ENCODE measurements at regions not wholly inside any gene's neighbourhood (a gene's known extent, or its start where the extent isn't known, plus 50 kb on each side); places are given as distances from the start of the nearest gene placed in this dataset.
"Not testable (repeated sequence)": the region's sequence is repeated elsewhere in the genome, so short reads cannot be mapped to it uniquely, and the experiment has no call there.

DNA sequence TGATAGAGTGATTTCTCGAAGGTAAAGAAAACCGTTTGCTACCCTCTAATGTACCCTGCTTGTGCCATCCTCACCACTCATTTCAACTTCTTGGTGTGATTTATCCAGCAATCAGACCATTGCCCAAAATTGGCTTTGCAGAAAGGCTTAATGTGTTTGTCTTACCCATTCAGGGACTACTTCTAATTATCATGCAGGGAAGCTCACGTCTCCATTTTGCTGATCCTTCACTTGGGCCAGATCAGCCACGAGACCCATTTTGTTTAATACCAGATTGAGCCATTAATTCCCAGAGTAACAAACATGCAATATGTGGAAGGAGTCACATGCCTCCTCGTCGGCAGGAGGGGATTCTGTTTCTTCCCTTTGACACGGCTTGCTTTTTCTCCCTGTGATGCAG, 51.1 kb upstream of the CRY1 start:
- no peak for DNase-seq (ENCODE audit: low read depth)

DNA sequence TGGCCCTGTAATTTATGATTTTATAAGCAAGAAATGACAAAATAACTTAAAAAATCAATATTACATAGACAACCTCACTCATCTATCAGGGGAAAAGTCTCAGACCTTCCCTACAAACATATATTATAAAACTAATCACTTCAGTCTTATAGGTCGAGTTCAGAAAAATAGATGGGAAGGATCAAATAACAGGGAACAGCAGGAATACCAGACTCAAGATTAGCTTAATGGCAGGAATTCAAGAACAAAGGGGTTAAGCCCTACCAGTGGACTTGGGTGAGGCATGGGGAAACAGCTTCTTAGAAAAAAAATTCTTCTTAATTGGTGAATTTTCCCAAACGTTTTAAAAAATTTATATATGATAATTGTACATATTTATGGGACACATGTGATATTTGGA, 51.6 kb upstream of the CRY1 start:
- DNase-seq (ENCODE audit: low read depth) = no peak

DNA sequence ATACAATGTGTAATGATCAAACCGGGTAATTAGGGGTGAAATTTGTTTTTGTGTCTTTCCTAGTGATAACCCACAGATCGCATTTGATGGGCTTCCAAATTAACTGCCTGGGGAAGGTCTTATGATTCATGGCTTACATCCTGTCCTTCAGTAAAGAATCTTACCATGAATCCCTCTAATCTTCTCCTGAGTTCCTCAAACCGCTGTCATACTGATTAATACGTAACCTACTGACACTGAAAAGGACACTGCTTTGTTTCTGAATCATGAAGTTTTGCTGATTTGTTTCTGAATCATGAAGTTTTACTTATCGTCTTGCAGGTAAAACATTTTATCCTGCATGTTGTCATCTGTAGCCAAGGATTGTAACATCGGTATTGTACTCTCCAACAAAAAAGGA, 52.0 kb upstream of the CRY1 start:
- DNase-seq (ENCODE audit: low read depth) = no peak

DNA sequence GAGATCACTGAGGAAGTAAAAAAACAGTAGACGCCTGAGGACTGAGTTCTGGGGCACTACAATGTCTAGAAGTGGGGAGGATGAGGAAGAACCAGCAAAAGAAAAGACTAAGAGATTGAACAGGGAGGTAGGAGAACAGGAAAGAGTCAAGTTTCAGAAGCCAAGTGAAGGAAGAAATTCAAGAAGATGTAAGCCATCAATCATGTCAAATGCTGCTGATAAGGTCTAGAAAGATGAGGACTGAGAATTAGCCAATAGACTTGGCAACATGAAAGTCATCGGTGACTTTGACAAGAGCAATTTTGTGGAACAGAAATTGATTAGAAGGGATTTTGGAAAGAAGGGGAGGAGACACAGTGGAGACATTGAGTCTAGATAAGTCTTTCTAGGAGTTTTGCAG, 54.8 kb upstream of the CRY1 start:
- DNase-seq (ENCODE audit: low read depth) = no peak

DNA sequence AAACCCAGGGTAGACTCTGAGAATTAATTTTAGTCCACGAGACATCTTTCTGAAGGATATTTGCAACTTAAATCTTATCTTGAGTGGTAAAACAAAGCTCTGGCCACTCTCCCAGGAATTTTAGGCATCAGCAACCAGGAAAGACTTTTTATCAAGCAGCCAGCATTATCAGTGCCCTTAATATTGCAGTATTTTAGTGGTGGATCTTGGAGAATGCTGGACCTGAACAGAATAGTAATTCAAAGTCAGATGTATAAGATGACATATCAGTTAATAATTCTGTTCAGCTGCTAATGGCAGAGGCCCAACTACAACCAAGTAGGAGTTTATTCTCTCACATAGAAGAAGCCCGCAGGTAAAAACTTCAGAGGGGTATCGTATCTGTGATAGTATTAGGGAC, 59.0 kb upstream of the CRY1 start:
- DNase-seq (ENCODE audit: low read depth) = no peak

DNA sequence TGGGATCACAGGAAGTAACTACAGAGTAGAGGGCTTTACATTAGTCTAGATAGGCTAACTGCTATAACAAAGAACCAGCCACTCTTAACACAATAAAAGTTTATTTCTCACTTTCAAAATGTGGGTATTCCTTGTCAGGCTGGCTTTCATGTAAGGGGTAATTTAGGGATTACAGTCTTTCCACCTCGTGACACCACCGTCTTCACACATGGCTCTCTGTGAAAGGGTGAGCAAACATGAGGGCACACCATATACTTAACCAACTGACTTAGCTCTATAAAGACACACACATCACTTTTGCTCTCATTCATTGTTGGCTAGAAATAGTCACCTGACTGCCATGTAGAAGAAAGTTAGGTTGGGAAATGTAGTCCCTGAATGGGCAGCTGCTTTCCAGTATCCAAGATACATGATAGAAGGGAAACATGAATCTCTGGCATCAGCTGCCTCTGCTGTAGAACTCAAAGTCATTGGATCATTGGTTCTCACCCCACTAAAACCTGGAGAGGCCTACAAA, 66.1 kb upstream of the CRY1 start:
- DNase-seq (ENCODE audit: low read depth) = no peak

DNA sequence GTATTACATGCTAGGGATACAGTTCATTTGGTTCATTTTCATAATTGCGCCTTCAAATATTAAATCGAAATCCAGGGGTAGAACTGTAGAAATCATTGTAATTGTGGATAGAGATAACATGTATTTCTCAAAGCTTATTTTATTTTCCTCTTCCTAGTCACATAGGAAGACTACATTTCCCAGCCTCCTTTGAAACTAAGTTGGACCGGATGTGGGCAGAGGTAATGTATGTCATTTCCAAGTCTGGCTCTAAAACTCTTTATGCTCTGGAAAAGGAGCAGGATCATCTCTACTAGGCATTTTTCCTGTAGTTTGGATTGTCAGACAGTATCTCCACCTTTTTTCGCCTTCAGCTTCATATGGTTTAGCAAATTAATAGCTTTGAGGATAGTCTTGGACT, 70.1 kb upstream of the CRY1 start:
- DNase-seq (ENCODE audit: low read depth) = no peak

DNA sequence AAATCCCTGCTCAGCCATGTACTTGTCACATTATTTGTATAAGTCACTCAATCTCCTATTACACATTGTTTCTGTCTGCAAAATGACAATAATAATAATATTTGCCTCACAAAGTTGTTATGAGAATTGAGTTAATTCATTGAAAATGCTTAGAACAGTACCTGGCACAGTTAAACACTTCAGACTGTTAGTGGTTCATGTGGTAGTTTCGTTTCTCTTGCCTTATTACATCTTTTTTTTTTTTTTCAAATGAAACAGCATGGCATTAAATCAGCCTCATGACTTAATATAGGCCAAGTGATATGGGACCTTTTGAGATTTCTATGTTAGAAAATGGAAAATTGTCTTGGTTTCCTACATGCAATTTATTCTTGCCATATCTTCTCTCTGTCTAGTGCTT, 71.0 kb upstream of the CRY1 start:
- DNase-seq (ENCODE audit: low read depth) = no peak

DNA sequence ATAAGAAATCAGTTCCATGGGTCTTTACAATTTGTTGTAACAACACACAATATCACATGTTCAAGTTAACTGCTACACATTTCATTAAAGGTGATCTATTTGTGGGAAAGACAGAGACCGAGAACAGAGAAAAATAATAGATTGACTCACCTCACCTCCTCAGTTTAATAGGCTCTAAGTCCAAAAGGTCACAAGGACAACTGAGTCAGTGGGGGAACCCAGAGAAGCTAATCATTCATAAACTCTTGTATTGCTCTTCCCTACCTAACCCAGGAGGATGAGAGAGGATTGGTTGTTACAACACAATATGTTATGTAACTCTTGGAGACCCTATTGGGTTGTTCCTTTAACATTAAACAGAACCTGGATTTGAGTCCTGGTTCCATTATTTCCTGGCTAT, 72.2 kb upstream of the CRY1 start:
- no peak for DNase-seq (ENCODE audit: low read depth)

DNA sequence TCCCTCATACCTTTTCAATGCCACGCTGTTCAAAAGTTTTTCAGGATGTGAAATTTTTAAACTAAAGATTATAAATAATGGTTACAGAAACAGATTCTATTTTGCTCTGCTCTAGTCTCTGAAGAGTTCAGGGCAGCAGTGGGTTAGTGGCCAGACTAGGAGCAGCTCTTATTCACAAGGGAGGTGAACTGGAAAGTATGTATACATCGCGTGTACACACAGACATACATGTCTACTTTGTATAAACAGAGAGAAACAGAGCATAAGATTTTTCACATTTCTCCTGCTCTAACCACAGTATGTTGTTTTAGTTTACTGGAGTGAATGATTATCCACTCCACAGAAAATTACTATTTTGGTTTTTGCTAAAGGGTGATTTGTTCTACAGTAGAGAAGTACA, 74.4 kb upstream of the CRY1 start:
- no peak for DNase-seq (ENCODE audit: low read depth)

DNA sequence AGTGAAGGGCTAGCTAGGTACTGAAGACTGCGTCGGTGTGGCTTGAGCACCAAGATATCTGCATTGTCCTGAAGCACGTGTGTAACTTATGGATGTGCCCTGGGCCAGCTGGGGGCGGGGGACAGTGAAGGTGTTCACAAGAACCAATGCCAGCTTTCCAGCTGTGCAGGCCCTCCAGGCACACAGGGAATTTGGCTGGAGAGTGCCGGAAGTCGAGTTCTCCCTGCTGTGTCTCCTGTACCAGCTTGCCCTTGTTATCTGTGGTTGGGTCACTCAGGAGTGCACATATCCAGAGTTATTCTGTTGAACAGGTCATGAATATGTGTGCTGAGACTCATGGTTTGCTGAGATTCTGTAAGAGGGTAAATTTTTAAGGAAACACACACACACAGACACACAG, 75.9 kb upstream of the CRY1 start:
- no peak for DNase-seq (ENCODE audit: low read depth)

DNA sequence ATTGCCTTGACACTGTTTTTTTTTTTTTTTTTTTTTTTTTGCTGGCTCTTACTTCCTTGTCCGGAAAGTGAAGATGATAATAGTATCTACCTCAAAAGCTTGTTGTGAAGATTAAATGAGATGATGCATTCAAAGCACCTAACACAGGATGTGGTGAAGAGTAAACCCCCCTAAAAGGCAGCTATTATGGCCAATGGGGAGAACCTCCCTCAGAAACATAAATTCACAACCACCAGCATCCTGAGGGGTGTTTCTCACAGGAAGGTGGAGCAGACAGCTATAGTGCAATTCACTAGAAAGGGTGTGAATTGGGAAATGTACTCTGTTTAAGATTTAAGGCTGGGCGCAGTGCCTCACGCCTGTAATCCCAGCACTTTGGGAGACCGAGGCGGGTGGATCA, 85.4 kb upstream of the CRY1 start:
- DNase-seq (ENCODE audit: low read depth) = no peak

DNA sequence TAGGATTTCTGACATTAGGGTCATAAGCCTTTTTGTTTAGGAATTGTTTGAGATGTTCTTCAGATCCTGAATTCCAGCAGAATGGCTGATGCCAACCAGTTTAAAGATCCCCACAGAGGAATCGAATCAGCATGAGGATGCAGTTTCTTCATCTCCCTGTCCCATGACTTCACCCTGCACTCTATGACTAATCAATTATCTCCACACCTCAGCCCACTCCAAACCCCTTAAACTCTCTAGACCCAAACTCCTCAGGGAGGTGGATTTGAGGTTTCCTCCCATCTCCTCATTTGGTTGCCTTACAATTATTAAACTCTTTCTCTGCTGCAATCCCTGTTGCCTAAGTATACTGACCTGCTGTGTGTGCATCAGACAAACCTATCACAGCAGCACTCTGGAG, 86.5 kb upstream of the CRY1 start:
- DNase-seq (ENCODE audit: low read depth) = no peak

DNA sequence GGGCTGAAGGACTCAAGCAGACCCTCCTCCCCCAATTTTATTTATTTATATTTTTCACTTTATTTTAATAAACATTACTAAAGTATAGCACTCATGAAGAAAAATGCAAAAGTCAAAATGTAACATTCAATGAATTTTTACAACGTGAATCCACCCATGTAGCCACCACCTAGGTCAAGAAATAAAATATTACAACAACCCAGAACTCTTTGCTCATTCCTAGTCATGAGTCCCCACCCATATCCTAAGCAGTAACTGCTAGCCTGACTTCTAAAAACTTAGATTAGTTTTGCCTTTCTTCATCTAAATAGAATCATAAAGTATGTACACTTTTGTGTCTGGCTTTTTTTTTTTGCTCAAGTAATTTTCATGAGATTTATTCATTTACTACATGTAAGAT, 86.9 kb upstream of the CRY1 start:
- no peak for DNase-seq (ENCODE audit: low read depth)

DNA sequence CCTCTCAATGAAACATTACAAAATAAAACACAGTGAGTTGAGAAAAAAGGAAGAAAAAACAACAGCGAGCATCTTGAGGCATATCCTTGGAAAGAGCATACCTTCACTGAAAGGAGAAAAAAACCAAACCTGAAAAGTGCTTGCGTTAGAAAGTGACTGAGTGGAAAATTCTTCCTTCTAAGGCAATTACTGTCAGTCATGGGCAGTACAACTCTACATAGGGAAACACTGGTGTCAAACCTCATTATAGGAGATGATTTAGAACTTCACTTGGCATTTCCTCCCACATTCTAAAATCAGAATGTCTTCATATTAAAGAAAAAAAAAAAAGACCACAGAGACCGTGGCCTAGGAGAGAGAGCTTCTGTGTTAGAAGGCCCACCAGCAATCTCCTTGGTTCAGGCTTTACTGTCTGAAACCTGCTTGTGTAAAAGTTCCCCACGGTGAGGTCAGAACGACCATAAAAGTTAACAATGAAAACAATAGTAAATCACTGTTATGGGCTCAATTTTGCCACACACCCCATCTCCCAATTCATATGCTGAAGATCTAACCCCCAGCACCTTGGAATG, 91.1 kb upstream of the CRY1 start:
- no peak for DNase-seq (ENCODE audit: low read depth)

DNA sequence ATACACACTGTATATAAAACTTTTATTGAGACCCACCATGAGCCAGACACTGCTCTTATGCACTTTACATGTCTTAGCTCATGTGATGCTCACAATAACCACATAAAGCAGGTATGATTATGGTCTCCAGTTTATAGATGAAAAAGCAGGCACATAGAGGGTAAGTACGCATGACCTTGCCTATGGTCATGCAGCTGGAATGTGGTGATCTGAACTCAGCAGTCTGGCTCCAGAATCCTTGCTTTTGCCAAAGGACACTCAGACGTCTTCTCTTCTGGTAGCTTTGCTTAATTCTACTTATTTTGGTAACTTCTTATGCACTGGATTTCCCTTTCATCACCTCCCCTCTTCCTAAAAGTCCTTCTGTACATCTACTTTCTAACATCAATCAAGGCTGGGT, 103.3 kb upstream of the CRY1 start:
- no peak for DNase-seq (ENCODE audit: low read depth)

DNA sequence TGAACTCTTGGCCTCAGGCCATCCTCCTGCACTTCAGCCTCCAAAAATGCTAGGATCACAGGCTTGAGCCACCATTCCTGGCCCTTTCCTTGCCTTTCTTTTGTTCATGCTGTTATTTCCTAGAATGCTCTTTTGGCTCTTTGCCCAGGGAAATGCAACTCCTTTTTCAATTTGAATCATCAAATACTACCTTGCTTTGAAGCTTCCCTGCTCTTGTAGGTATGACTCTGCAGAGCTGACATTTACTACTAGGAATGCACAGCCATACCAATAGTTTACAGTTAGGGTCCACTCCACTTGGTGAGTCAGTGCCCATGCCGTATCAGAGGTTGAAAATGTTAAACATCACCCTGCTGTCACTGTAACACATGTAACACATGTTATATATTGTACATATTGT, 107.0 kb upstream of the CRY1 start:
- DNase-seq (ENCODE audit: low read depth) = no peak

DNA sequence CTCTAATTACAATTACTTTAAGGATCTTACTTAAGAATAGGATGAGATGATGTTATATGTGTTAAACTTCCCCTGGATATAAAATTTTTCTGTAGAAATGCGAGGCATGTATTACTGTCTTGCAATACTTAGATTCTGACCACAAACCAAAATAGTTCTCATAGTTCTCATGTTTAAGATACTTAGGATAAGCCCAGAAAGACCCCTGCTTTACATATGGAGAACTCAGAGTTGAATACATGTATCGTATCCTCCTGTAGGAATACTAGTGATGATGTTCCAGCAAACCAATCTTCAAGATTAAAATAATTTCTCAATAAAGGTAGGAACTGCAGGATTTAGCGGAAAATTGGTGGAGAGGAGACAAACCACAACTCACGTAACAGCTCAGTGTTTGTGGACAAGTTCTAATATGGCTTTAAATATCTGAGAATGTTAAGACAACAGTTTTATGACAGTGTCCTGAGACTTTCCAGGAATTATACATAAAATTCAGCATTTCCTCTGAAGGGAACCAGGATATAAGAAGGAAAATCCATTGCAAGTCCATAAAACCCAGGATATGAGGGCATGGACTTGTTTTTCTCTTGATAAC, 114.7 kb upstream of the CRY1 start:
- DNase-seq (ENCODE audit: low read depth) = no peak

DNA sequence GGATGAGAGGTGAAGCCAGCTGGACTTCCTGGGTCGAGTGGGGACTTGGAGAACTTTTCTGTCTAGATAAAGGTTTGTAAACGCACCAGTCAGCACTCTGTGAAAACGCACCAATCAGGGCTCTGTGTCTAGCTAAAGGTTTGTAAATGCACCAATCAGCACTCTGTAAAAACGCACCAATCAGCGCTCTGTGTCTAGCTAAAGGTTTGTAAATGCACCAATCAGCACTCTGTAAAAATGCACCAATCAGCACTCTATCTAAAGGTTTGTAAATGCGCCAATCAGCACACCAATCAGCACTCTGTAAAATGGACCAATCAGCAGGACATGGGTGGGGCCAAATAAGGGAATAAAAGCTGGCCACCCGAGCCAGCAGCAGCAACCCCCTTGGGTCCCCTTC, 116.4 kb upstream of the CRY1 start:
- DNase-seq (ENCODE audit: low read depth) = not testable (repeated sequence)

DNA sequence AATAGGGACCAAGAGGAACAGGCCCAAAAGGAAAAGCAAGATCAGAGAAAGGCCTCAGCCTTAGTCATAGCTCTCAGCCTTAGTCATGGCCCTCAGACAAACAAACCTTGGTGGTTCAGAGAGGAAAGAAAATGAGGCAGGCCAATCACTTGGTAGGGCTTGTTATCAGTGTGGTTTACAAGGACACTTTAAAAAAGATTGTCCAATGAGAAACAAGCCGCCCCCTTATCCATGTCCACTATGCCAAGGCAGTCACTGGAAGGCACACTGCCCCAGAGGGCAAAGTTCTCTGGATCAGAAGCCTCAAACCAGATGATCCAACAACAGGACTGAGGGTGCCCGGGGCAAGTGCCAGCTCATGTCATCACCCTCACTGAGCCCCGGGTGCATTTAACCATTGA, 121.0 kb upstream of the CRY1 start:
- not testable (repeated sequence) for DNase-seq (ENCODE audit: low read depth)

DNA sequence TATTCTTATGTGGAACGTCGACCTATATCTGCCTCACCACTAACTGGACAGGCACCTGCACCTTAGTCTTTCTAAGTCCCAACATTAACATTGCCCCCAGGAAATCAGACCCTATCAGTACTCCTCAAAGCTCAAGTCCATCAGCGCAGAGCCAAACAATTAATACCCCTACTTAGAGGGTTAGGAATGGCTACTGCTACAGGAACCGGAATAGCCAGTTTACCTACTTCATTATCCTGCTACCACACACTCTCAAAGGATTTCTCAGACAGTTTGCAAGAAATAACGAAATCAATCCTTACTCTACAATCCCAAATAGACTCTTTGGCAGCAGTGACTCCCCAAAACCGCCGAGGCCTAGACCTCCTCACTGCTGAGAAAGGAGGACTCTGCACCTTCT, 123.1 kb upstream of the CRY1 start:
- not testable (repeated sequence) for DNase-seq (ENCODE audit: low read depth)

DNA sequence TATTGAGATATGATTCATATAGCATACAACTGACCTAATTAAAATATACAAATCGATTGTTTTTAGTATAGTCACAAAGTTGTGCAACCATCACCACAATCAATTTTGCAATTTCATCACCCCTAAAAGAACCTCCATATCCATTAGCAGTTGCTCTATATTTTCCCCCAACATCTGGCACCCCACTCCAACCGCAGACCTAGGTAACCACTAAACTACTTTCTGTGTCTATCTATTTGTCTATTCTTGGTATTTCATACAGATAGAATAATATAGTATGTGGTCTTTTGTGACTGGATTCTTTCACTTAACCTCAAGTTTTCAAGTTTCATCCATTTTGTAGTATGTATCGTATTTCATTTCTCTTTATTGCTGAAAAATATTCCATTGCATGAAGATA, 126.0 kb upstream of the CRY1 start:
- DNase-seq (ENCODE audit: low read depth) = no peak

DNA sequence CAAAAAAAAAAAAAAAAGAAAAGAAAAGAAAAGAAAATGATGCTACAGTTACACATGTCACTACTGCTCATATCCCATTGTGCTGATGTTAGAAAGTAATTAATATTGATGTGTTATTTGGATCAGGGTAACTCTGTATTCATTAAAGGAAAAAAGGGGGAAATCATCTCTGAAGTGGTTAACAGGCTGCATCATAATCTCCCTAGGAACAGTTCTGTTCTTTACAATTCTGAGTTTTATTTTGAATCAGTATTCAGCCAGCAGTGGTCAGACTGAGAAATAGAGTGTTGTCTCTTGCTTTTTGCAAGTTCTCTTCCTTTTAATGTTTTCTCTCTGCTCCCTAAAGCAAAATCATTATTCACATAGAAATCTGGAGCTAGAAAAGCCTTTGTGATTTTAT, 128.6 kb upstream of the CRY1 start:
- no peak for DNase-seq (ENCODE audit: low read depth)

DNA sequence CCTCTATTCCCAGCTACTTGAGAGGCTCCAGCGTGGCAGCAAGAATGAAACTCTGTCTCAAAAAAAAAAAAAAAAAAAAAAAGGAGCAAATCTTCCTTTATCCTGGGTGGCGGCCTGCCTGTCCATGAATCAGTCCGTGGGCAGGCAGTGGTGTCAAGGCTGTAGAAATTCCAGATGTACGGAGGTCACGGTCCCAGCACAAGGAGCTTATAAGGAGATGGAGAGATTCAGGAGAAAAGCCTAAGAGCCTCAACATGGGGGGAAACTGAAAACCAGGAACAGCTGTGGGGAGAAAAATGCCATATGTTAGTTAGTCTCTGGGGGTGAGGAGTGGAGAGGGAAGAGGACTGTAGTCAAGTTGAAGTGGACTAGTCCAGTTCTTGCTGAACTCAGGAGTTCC, 130.5 kb upstream of the CRY1 start:
- DNase-seq (ENCODE audit: low read depth) = no peak

DNA sequence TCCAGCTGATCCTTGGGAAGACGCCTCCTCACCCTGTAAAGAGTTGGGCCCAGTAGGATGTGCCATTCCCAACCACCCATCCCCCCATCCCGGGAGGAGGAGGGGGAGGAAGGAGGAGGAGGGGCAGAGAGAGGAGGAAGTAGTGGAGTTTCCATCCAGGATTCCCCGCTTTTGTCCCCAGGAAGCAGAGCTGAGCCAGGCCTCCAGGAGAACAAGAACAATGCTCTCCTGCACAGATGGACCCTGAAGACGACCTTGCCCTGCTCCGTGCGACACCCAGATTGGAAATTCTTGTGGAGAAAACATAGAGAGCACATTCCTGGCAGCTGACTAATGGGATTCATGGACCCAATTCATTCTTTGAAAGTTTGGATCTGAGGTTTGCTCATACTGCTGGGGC, 132.3 kb upstream of the CRY1 start:
- no peak for DNase-seq (ENCODE audit: low read depth)
